MCF 10A (cell line): ENCODE measurements at regions not wholly inside any gene's neighbourhood (a gene's known extent, or its start where the extent isn't known, plus 50 kb on each side); places are given as distances from the start of the nearest gene placed in this dataset.

Source experiments
- BruUV-seq: library from RNA; stranded (reverse); fragments of 400-500 nt; replicated peaks from 2 replicates; lab custom pipeline; 2021; lab: Mats Ljungman, UMichigan
- CTCF ChIA-PET: fragments of 300-600 bp; sonication (Branson Sonifier 250); formaldehyde crosslinking; extraction: SDS; loops from one replicate; lab custom pipeline; 2021; ENCODE audit warnings: antibody characterized with exemption, inconsistent platforms; lab: Yijun Ruan, JAX
- POLR2A ChIA-PET: fragments of 300-600, 350-650 bp; sonication (Branson Sonifier 250); formaldehyde crosslinking; extraction: SDS; loops from one replicate; lab custom pipeline; 2020; ENCODE audit warnings: antibody characterized with exemption, inconsistent platforms; lab: Yijun Ruan, JAX
- DNase-seq: peaks from one replicate; pipeline ENCODE4 v3.0.0-alpha.2; 2018; ENCODE audit not compliant: unreplicated experiment
- H3K27ac Mint-ChIP-seq: one replicate; pipeline ENCODE4 v1.8.0; 2022; ENCODE audit warnings: mild to moderate bottlenecking, low read depth, mixed read lengths; ENCODE audit not compliant: unreplicated experiment
- H3K27me3 Mint-ChIP-seq: one replicate; pipeline ENCODE4 v1.8.0; 2022; ENCODE audit warnings: mixed read lengths; ENCODE audit not compliant: insufficient read depth, unreplicated experiment
- H3K36me3 Mint-ChIP-seq: one replicate; pipeline ENCODE4 v1.8.0; 2022; ENCODE audit warnings: mild to moderate bottlenecking, moderate library complexity, mixed read lengths; ENCODE audit not compliant: insufficient read depth, unreplicated experiment
- H3K4me1 Mint-ChIP-seq: one replicate; pipeline ENCODE4 v1.8.0; 2022; ENCODE audit warnings: mixed read lengths; ENCODE audit not compliant: insufficient read depth, unreplicated experiment
- H3K4me3 Mint-ChIP-seq: one replicate; pipeline ENCODE4 v1.8.0; 2022; ENCODE audit warnings: mild to moderate bottlenecking, moderate library complexity, mixed read lengths; ENCODE audit not compliant: unreplicated experiment
- H3K9me3 Mint-ChIP-seq: one replicate; pipeline ENCODE4 v1.8.0; 2022; ENCODE audit warnings: mixed read lengths; ENCODE audit not compliant: unreplicated experiment
- intact Hi-C: fragments of 100-400 bp; cut with micrococcal nuclease; formaldehyde crosslinking; loops from 2 replicates; pipeline ENCODE4 v1.14.1; 2022
- TF ChIP-seq, protein P1 (sequence below): fragments of 200-600 bp; IDR thresholded peaks from one replicate; pipeline ENCODE4 v1.8.0; 2022; ENCODE audit warnings: antibody characterized with exemption, mild to moderate bottlenecking; ENCODE audit not compliant: unreplicated experiment

DNA sequence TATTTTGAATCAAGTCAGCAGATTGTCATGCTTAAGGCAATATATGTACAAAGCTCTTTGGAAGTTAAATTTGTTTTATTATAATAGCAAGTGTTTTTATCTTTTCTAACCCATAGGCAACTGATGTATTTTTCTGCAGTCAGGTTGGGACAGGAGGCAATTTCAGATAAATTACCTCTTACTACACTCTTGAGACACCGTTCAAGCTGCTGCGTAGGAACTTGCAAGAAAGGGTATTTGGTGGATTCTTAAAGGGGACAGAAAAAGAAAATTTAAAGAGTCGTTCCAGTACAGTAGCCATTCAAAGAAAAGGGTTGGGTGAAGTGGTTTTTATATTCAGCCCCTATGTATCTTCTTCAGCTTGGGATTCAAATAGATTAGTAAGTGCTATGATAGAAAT lies 112.4 kb upstream of the APC start:
- H3K9me3 Mint-ChIP-seq, result no peaks in the 10 kb centered on the region
- H3K4me3 Mint-ChIP-seq, result no peak overlapping the region
- ChIA-PET CTCF (interaction anchor here (1.4 kb wide), 1 partner anchor 74 kb away, joined by 6 read pairs; no protein-coding TSS in a partner anchor), POLR2A (interaction anchor here (0.6 to 0.7 kb wide), 2 partner anchors 15 to 406 kb away, joined by 3 to 4 read pairs; no protein-coding TSS in a partner anchor)
- BruUV-seq, result no TSS peak
- H3K27ac Mint-ChIP-seq, result no peak overlapping the region
- TF ChIP-seq, protein P1, sequence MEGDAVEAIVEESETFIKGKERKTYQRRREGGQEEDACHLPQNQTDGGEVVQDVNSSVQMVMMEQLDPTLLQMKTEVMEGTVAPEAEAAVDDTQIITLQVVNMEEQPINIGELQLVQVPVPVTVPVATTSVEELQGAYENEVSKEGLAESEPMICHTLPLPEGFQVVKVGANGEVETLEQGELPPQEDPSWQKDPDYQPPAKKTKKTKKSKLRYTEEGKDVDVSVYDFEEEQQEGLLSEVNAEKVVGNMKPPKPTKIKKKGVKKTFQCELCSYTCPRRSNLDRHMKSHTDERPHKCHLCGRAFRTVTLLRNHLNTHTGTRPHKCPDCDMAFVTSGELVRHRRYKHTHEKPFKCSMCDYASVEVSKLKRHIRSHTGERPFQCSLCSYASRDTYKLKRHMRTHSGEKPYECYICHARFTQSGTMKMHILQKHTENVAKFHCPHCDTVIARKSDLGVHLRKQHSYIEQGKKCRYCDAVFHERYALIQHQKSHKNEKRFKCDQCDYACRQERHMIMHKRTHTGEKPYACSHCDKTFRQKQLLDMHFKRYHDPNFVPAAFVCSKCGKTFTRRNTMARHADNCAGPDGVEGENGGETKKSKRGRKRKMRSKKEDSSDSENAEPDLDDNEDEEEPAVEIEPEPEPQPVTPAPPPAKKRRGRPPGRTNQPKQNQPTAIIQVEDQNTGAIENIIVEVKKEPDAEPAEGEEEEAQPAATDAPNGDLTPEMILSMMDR, result no peak
- intact Hi-C loops, result no loop called here
- no peaks in the 10 kb centered on the region for H3K4me1 Mint-ChIP-seq
- no peaks in the 10 kb centered on the region for H3K36me3 Mint-ChIP-seq
- peaks cover 71% of the 10 kb centered on the region for H3K27me3 Mint-ChIP-seq
- no peak for DNase-seq

DNA sequence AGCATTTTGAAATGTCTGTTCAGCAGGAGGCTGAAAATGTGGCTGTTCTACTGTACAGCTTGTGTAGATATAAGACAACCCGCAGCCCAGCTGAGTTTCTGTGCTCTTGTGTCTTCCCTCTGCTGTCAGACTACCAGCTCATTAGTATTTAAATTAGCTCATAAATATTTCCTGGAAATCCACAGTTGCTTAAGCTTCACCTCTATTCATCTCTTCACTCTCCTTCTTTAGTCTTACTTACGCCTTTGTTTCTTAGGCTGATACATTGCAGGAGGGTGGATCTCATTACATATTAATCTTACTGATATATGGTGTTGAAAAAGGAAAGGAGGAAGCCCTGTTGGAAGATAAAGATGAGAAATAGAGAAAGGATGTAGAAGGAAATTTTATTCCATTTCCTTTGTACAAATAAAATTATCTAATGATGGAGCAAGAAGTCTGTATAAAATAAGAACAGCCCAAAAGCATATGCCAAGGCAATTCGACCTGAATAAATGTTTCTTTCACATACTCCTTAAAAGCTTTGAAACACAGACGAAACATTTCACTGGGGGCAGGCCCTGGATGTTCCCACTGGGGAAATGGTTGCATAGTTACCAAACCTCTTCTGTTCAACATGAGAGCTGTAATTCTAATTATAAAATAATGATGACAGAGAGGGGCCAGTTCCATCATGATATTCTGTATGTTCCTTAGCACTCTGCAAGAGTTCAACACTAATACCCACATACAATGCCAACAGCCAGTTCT lies 111.8 kb upstream of the APC start:
- no TSS peak for BruUV-seq
- CTCF ChIA-PET, result interaction anchor here (1.4 kb wide), 1 partner anchor 75 kb away, joined by 6 read pairs; no protein-coding TSS in a partner anchor
- Mint-ChIP-seq H3K4me3 (no peak overlapping the region), H3K36me3 (no peaks in the 10 kb centered on the region), H3K27me3 (peaks cover 72% of the 10 kb centered on the region), H3K27ac (no peak overlapping the region), H3K4me1 (no peaks in the 10 kb centered on the region), H3K9me3 (no peaks in the 10 kb centered on the region)
- intact Hi-C loops, result no loop called here
- no peak for DNase-seq
- POLR2A ChIA-PET, result interaction anchor here (0.6 kb wide), 1 partner anchor 405 kb away, joined by 3 read pairs; no protein-coding TSS in a partner anchor
- TF ChIP-seq, protein P1, result no peak

DNA sequence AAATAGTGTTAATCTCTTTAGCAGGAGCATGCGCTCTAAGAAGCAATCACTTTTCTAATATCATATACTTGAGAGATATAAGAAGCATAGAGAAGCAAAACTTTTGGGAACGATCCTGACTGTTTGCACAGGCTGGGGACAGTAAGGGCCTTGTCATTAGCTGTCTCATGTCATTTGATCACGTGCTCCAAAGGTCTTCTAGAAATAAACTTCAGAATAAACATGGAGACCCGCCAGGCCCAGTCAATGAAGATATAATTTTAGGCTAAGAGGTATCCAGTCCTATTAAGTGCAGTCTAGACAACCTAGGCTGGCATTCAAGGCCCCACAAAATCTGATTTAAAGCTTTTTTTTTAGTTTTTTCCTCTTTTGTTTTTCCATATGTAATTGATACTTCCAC lies 111.0 kb upstream of the APC start:
- no TSS peak for BruUV-seq
- Mint-ChIP-seq H3K36me3 (no peaks in the 10 kb centered on the region), H3K27ac (no peak overlapping the region), H3K4me3 (no peak overlapping the region), H3K9me3 (no peaks in the 10 kb centered on the region), H3K4me1 (no peaks in the 10 kb centered on the region), H3K27me3 (peaks cover 64% of the 10 kb centered on the region)
- ChIA-PET POLR2A (no interaction called here), CTCF (no interaction called here)
- intact Hi-C loops, result no loop called here
- DNase-seq, result no peak
- TF ChIP-seq, protein P1, result no peak

DNA sequence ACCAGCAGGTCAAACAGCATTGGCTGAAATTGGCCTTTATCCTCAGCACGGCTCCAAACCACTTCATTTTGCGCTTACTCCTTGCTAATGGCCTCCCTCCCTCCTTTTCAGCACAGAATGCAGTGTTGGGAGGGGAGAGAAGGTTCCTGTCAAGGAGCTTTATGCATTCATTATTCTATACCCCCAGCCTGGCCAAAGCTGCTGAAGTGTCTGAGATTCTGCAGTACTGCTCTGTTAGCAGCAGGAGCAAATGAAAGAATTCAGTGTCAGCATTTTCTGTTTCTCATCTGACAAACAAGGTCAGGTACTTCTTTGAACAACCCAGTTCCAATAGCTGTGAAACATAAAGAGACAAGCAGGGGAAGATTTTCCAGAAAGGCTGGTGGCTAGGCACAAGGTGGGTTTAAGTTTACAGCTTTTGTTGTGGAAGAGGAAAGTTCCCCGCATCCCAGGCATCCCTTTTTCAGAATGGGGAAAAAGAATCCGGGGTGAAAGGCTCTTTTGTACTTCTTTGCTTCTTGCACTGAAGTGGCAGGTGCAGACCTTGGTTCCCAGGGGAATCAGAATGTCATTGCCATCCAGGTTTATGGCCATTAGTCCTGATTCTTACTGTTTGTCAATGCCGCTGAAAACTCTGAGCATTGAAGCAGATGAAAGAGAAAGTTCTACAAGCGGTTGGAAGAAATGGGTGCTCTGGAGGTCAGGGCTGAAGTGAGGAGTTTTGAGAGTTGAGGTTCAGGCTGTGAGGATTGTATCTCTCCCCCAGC lies 109.3 kb upstream of the APC start:
- intact Hi-C loops, result no loop called here
- H3K9me3 Mint-ChIP-seq, result peaks cover 5% of the 10 kb centered on the region
- no peak overlapping the region for H3K4me3 Mint-ChIP-seq
- H3K27me3 Mint-ChIP-seq, result peaks cover 47% of the 10 kb centered on the region
- no TSS peak for BruUV-seq
- POLR2A ChIA-PET, result no interaction called here
- TF ChIP-seq, protein P1, result no peak
- CTCF ChIA-PET, result interaction anchor here (0.6 to 1.2 kb wide), 2 partner anchors 36 to 129 kb away, joined by 3 to 5 read pairs; no protein-coding TSS in a partner anchor
- no peak for DNase-seq
- no peak overlapping the region for H3K27ac Mint-ChIP-seq
- no peaks in the 10 kb centered on the region for H3K36me3 Mint-ChIP-seq
- no peaks in the 10 kb centered on the region for H3K4me1 Mint-ChIP-seq
